Endothelial cell of umbilical vein (primary cell): ENCODE measurements at regions not wholly inside any gene's neighbourhood (a gene's known extent, or its start where the extent isn't known, plus 50 kb on each side); places are given as distances from the start of the nearest gene placed in this dataset.

Experiments used
- BruUV-seq: library from RNA; stranded (reverse); fragments of 400-500 nt; replicated peaks from 2 replicates; lab custom pipeline; 2021; lab: Mats Ljungman, UMichigan
- CTCF ChIA-PET: fragments of 300-600, 350-600 bp; sonication (Branson Sonifier 250); formaldehyde crosslinking; loops from one replicate; lab custom pipeline; 2021; ENCODE audit warnings: antibody characterized with exemption, inconsistent platforms; lab: Charles Lee
- POLR2A ChIA-PET: fragments of 300-600, 350-600 bp; sonication (Branson Sonifier 250); formaldehyde crosslinking; loops from one replicate; lab custom pipeline; 2021; ENCODE audit warnings: antibody characterized with exemption, inconsistent platforms; lab: Charles Lee
- DNase-seq: peaks from one replicate; pipeline ENCODE4 v3.0.0-alpha.2; 2011; ENCODE audit warnings: low read depth, low spot score
- FAIRE-seq: peaks from 2 replicates; lab custom pipeline; 2011; peaks lifted over from hg19 to GRCh38; lab: Jason Lieb, UNC
- H2AFZ ChIP-seq: 2 replicates; pipeline ENCODE4 v1.6.0; 2012; ENCODE audit warnings: low read depth, low read length, control low read depth, inconsistent platforms
- H3K27ac ChIP-seq: 2 replicates; pipeline ENCODE4 v1.5.1; 2011; ENCODE audit warnings: low read depth, mild to moderate bottlenecking, control low read depth, low read length, moderate library complexity; ENCODE audit not compliant: insufficient read depth
- H3K27me3 ChIP-seq, 2 experiments: 2 replicates each; pipeline versions ENCODE4 v1.6.0 to v1.6.1; 2011; ENCODE audit warnings: low read length in 2 of 2, mixed read lengths in 1 of 2; ENCODE audit not compliant: control insufficient read depth in 2 of 2, insufficient read depth in 2 of 2
- H3K36me3 ChIP-seq, 2 experiments: 2 replicates in 1 of 2; 3 replicates in 1 of 2; pipeline ENCODE4 v1.5.1; 2011; ENCODE audit warnings: low read length in 2 of 2, mild to moderate bottlenecking in 1 of 2, moderate library complexity in 1 of 2; ENCODE audit not compliant: control insufficient read depth in 2 of 2, insufficient read depth in 2 of 2; ENCODE audit errors: extremely low read depth in 1 of 2
- H3K4me1 ChIP-seq: 3 replicates; pipeline ENCODE4 v1.5.1; 2011; ENCODE audit warnings: mild to moderate bottlenecking, low read length; ENCODE audit not compliant: control insufficient read depth, insufficient read depth; ENCODE audit errors: extremely low read depth
- H3K4me2 ChIP-seq: 2 replicates; pipeline ENCODE4 v1.6.1; 2011; ENCODE audit warnings: low read length, control low read depth, mixed read lengths; ENCODE audit not compliant: insufficient read depth
- H3K4me3 ChIP-seq, 3 experiments: fragments of 200-600 bp in 1 of 3; sonication (generic), shearing (Covaris generic) in 1 of 3; replicated peaks in 1 of 3; 2 replicates each; pipeline ENCODE4 v1.5.1; 2011 to 2016; ENCODE audit warnings: control low read depth in 3 of 3, low read length in 3 of 3, mild to moderate bottlenecking in 2 of 3, inconsistent platforms in 1 of 3, low read depth in 1 of 3, moderate library complexity in 1 of 3; ENCODE audit not compliant: insufficient read depth in 1 of 3
- H3K79me2 ChIP-seq: 2 replicates; pipeline ENCODE4 v1.6.0; 2012; ENCODE audit warnings: low read length, inconsistent platforms; ENCODE audit not compliant: control insufficient read depth, insufficient read depth
- H3K9ac ChIP-seq: replicated peaks from 2 replicates; pipeline ENCODE3; 2011; ENCODE audit warnings: low read length, control low read depth; ENCODE audit not compliant: insufficient read depth; ENCODE audit errors: extremely low read depth
- H3K9me1 ChIP-seq: replicated peaks from 3 replicates; pipeline ENCODE4 v1.6.0; 2011; ENCODE audit warnings: mild to moderate bottlenecking, low read length; ENCODE audit not compliant: control insufficient read depth, insufficient read depth; ENCODE audit errors: extremely low read depth
- H3K9me3 ChIP-seq: replicated peaks from 2 replicates; pipeline ENCODE4 v1.5.1; 2012; ENCODE audit warnings: low read length, inconsistent platforms; ENCODE audit not compliant: control insufficient read depth, insufficient read depth
- H4K20me1 ChIP-seq: replicated peaks from 2 replicates; pipeline ENCODE3; 2011; ENCODE audit warnings: mild to moderate bottlenecking, low read length; ENCODE audit not compliant: control insufficient read depth, insufficient read depth; ENCODE audit errors: extremely low read depth
- CTCF ChIP-seq, 2 donors: IDR thresholded peaks; 1 replicate in 1 of 2; 2 replicates in 1 of 2; pipeline ENCODE4 v1.5.1; 2011; ENCODE audit warnings: low read length in 2 of 2, mild to moderate bottlenecking in 2 of 2, moderate library complexity in 2 of 2, control low read depth in 1 of 2, inconsistent platforms in 1 of 2, low read depth in 1 of 2; ENCODE audit not compliant: insufficient read depth in 1 of 2; ENCODE audit errors: extremely low read depth in 1 of 2
- EZH2 ChIP-seq: IDR thresholded peaks from 2 replicates; pipeline ENCODE4 v1.6.1; 2012; ENCODE audit warnings: borderline replicate concordance, low read depth, mild to moderate bottlenecking, moderate library complexity, low read length, inconsistent platforms; ENCODE audit not compliant: severe bottlenecking
- FOS ChIP-seq: IDR thresholded peaks from 2 replicates; pipeline ENCODE4 v1.6.1; 2011; ENCODE audit warnings: mild to moderate bottlenecking, low read length, moderate library complexity, borderline replicate concordance; ENCODE audit not compliant: insufficient read depth
- GATA2 ChIP-seq: IDR thresholded peaks from 2 replicates; pipeline ENCODE4 v1.7.0; 2011; ENCODE audit warnings: low read depth, mild to moderate bottlenecking, moderate library complexity, mixed read lengths, low read length; ENCODE audit not compliant: insufficient read length, insufficient read depth
- JUN ChIP-seq: IDR thresholded peaks from 2 replicates; pipeline ENCODE4 v1.6.1; 2011; ENCODE audit warnings: borderline replicate concordance, low read depth; ENCODE audit not compliant: insufficient read length, insufficient read depth
- MAX ChIP-seq: IDR thresholded peaks from 2 replicates; pipeline ENCODE4 v1.6.1; 2011; ENCODE audit not compliant: insufficient read depth, insufficient read length
- MYC ChIP-seq: IDR thresholded peaks from one replicate; pipeline ENCODE4 v1.6.1; 2011; ENCODE audit warnings: mild to moderate bottlenecking, low read depth, low read length
- POLR2A ChIP-seq: IDR thresholded peaks from 2 replicates; pipeline ENCODE4 v1.6.1; 2012; ENCODE audit warnings: low read depth, mild to moderate bottlenecking, control low read depth, low read length
- POLR2AphosphoS5 ChIP-seq: IDR thresholded peaks from 2 replicates; pipeline ENCODE4 v1.6.1; 2012; ENCODE audit warnings: low read depth, mild to moderate bottlenecking, control low read depth, low read length, moderate library complexity; ENCODE audit not compliant: insufficient read depth
- dilution Hi-C: fragments of 300-500 bp; cut with MboI; formaldehyde crosslinking; loops from one replicate; pipeline ENCODE4 v1.15.0; 2019; ENCODE audit warnings: low sequenced_read_pairs; ENCODE audit not compliant: extremely low pct_ligation_motif_present
- intact Hi-C: fragments of 100-400 bp; cut with micrococcal nuclease; formaldehyde crosslinking; loops from one replicate; pipeline ENCODE4 v1.10.0; 2022

GRCh38 chr7:67878808-67879207 lies 882.2 kb downstream of the TYW1 start:
- no peaks in the 10 kb centered on the region for H3K36me3 ChIP-seq
- no peak for TF ChIP-seq EZH2
- TF ChIP-seq MAX = no peak
- no peak for TF ChIP-seq GATA2
- TF ChIP-seq MYC = no peak
- TF ChIP-seq CTCF (IDR thresholded peaks at IDR 0.05; ENCODE audit: extremely low read depth in 1 of 2, insufficient read depth in 1 of 2, low read depth in 1 of 2, low read length in 2 of 2) = no peak
- no peak for TF ChIP-seq POLR2AphosphoS5
- no peaks in the 10 kb centered on the region for H3K27me3 ChIP-seq
- no peak for DNase-seq
- CTCF ChIA-PET = no interaction called here
- no peaks in the 10 kb centered on the region for H3K79me2 ChIP-seq
- POLR2A ChIA-PET = no interaction called here
- FAIRE-seq = no peak
- no peaks in the 10 kb centered on the region for H4K20me1 ChIP-seq
- dilution Hi-C loops = no loop called here
- no peak overlapping the region for H2AFZ ChIP-seq
- no peaks in the 10 kb centered on the region for H3K4me1 ChIP-seq
- H3K9me1 ChIP-seq = no peaks in the 10 kb centered on the region
- no peak overlapping the region for H3K4me3 ChIP-seq
- peaks cover 10% of the 10 kb centered on the region for H3K9me3 ChIP-seq
- intact Hi-C loops = no loop called here
- H3K27ac ChIP-seq = no peak overlapping the region
- H3K9ac ChIP-seq = no peak overlapping the region
- H3K4me2 ChIP-seq = no peak overlapping the region
- no TSS peak for BruUV-seq

GRCh38 chr7:67882843-67883242 lies 886.2 kb downstream of the TYW1 start:
- no peak for FAIRE-seq
- Histone ChIP-seq H3K4me2 (no peak overlapping the region), H3K9me1 (no peaks in the 10 kb centered on the region), H3K27me3 (no peaks in the 10 kb centered on the region), H3K27ac (no peak overlapping the region), H3K4me1 (no peaks in the 10 kb centered on the region), H2AFZ (no peak overlapping the region), H3K36me3 (no peaks in the 10 kb centered on the region), H3K79me2 (no peaks in the 10 kb centered on the region), H3K9me3 (peaks cover 9% of the 10 kb centered on the region), H4K20me1 (no peaks in the 10 kb centered on the region), H3K9ac (no peak overlapping the region), H3K4me3 (no peak overlapping the region)
- dilution Hi-C loops (no loop called here), intact Hi-C loops (no loop called here)
- POLR2A ChIA-PET = no interaction called here
- BruUV-seq = no TSS peak
- TF ChIP-seq MAX (no peak), EZH2 (no peak), FOS (no peak), GATA2 (no peak), POLR2AphosphoS5 (no peak), JUN (no peak), CTCF (IDR thresholded peaks at IDR 0.05; ENCODE audit: extremely low read depth in 1 of 2, insufficient read depth in 1 of 2, low read depth in 1 of 2, low read length in 2 of 2) (no peak), POLR2A (no peak), MYC (no peak)
- CTCF ChIA-PET = no interaction called here
- DNase-seq = no peak
